ENCODE measurements at regions not wholly inside any gene's neighbourhood (a gene's known extent, or its start where the extent isn't known, plus 50 kb on each side); places are given as distances from the start of the nearest gene placed in this dataset.
A peak's percentile ranks its signal among the peaks of the same experiment; 100 is the strongest.

DNA sequence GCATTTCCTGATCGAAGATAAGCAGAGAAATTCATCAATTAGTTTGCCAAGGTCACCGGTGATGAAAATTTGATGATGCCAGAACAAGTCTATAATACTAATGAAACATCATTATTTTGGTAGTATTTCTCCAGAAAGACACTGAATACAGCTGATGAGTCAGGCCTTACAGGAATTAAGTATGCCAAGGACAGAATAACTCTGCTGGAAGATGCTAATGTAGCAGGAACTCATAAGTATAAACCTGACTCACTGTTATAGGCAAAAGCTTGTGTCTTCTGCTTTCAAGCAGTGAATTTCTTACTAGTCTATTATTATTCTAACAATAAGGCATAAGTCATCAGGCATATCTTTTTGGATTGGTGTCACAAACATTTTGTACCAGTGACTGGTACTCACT lies 1825.1 kb upstream of the IGFBP7 start:
- DNase-seq, result no peak

DNA sequence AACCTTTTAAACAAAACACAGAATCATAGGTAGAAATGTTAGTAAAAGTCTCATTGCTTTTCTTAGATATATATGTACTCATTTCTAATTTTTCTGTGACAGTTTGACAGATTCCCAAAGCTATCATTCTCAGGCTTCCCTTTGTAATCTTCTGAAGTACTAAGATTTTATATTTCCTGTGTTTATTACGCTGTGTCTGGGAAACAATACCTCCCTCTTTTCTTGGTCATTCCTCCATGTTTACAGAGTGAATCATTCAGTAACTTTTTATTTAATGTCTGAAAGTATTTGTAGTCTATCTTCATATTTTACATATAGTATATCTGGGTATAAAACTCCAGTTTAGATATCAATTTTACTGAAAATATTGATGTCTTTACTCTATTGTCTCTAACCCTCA lies 1826.3 kb upstream of the IGFBP7 start:
- no peak for DNase-seq

DNA sequence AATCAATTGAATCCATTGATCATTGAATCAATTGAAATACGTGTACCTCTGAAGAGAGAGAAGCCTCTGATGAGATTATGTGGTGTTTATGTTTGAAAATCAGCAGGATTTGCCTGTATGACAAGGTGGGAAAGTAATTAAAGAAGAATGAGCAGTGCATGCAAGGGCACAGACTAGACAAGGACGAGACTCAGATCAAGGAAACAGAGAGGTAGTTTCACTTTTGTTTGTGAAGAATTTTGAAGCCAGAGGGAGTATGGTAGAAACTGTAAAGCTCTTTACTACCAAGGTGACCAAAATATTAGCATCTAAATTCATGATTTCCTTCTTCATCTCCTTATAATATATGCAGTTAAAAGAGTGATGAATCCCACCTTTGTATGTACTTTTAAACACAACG lies 1830.0 kb upstream of the IGFBP7 start:
- DNase-seq, result no peak

DNA sequence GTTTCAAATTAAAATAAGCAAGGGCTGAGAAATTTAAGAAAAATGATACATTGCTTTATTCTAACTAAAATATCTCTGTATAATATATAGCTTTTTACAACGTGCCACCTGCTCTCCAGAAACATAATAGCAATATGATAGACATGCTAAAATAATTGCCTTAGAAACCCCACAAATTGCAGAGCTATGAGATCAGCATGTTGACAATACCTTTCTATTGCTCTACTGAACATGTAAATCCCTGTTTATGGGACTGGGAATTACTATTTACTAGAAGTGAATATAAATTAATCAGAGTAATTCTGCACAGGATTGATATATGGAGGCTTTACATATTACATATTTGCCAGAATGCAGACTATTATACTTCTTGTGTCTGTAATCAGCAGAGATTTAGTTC lies 1831.1 kb upstream of the IGFBP7 start:
- DNase-seq, result no peak

DNA sequence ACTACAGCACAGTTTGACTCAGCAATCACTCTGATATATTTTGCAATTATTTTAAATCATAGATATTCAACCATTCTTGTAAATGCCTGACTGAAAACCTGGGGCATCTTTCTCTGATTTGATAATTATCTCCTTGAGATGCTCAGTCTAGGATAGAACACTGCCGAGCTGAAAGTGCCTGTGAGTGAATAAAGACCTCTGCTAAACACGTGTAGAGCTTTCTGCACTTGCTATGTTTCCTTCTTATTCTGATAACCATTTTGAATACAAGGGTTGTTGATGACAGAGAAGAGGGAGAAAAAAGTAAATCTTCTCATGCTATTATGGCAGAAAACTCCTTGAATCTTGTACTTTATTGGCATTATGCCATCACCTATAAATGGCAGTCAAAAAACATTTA lies 1843.4 kb upstream of the IGFBP7 start:
- no peak for DNase-seq

DNA sequence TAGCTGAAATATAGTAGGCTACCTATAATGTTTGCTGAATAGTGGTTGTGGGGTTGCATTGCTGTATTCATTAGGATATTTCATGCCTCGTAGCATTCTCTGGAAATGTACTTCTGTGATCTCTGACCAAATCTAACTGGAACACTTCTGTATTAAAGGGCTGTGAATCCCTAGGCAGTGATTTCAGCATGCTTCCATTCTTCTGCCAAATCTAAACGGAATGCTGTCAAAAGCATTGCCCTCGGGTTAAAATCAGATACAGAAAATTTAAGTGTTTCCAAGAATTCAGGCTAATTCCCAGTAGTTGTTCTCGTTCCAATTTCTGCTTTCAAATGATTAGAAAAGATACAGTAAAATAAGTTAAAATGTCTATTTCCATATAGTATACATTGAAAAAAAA lies 1847.5 kb upstream of the IGFBP7 start:
- no peak for DNase-seq

DNA sequence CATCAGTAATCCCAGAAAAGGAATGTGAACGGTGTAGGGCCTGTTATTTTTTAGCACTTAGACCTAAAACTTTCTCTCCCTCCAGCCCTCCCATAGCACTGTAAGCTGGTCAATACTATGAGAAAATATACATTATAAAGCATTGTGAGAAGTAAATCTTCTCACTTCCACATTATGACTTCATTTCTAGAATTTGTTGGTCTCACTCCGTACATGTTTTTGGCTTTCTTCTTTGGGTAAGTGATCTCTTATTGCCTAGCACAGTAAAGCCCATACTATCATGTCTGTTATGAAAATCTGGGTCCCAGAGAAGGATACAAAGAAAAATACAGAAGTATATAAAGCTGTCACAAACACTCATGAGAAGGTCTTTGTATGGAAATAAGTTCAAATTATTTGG lies 1851.1 kb upstream of the IGFBP7 start:
- DNase-seq, result no peak

DNA sequence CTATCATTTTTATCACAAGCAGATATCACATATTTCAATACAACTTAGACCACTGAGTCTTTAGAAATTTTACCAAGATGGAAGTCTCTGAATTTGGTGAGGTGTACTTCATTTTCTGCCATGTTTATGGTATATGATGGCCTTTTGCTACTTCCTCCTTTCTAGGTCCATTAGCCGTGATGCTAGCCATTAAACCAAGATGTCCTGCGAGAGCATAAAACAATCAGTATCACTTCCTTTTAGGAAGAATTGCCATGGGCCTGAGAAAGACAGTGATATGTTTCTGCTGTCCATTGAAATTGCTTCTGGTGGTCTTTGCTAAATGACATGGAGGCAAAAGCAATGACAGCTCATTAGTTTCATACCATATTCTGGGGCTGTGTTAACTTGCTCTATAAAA lies 1851.7 kb upstream of the IGFBP7 start:
- DNase-seq, result no peak

DNA sequence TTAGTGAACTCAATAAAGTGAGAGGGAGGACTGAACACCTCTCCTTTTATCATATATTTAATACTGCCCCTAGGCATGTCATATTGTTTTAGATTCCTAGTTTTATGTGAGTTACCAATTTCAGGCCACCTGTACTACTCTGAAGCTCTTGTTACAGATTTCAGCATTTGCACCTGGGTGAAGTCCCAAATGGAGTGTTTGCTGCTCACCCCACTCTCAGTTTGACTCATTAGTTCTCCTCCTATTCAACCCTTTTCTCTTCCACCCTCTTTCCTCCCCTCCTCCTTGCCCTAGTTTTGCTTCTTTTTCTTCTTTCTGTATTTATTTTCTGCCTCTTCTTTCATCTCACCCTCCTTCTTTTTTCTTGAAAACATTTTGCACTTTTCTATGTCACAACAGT lies 1852.2 kb upstream of the IGFBP7 start:
- DNase-seq, result no peak

DNA sequence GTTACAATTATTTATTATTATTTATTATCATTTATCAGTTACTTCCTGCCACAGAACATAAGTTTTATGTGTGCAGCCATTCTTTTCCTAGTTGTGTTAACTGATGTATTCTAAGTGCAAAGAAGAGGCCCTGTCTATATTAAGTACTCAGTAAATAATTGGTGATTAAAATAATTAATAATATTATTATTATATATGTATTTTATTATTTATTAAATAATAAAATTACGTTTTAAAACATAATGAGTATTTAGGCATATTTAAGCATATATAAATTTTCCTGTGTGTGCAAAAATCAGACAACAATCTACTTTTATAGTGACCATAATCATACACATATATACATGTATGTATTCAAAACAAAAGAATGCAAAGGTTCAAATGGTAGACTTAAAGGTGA lies 1871.6 kb upstream of the IGFBP7 start:
- no peak for DNase-seq

DNA sequence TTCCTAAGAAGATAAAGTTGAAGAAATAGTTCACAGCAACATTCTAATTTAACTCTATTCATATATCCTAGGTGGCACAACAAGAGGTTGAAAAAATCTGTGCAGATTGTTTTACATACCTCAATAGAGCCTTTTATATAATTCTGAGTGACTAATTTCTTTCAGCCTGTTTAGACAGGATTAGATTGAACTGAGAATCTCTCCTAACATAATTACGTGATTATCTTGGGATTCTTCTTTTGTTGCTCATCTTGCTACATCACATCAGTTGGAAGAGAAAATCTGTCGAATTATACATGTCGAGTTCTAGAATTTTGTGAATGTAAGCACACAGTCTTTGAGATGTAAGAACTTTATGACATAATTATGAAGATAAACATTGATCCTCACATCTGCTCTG lies 1873.7 kb upstream of the IGFBP7 start:
- DNase-seq, result no peak

DNA sequence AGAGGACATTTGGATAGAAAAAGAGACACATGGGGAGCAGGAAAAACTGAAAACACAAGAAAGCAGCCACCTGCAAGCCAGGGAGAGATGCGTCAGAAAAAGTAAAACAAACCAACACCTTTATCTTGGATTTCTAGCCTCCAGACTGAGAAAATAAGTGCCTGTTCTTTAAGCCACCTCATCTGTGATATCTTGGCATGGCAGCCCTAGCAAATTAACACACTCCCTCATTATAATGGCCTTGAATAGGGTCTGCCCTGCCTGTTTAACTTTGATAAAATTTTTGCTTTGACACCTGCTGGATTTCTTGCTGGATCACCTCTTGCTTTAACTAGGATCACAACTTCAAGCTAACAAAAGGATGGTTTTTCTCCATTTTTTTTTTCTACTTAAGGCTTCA lies 1892.0 kb upstream of the IGFBP7 start:
- DNase-seq, result no peak

DNA sequence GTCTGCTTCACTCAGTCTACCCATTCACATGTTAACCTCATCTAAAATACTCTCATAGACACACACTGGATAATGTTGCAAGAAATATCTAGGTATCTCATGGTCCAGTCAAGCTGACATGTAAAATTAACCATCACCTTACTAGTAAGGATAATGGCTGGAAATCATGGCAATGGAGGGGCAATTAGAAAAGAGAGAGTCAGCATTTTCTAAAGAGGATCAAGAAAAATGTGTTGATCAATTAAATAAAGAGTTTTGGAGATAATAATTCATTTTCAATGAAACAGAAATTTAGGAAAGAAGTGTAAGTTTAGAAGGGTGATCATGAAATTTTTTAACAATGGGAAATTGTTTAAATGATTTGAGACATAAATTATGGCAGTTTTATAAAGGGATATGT lies 1914.1 kb upstream of the IGFBP7 start:
- no peak for DNase-seq

DNA sequence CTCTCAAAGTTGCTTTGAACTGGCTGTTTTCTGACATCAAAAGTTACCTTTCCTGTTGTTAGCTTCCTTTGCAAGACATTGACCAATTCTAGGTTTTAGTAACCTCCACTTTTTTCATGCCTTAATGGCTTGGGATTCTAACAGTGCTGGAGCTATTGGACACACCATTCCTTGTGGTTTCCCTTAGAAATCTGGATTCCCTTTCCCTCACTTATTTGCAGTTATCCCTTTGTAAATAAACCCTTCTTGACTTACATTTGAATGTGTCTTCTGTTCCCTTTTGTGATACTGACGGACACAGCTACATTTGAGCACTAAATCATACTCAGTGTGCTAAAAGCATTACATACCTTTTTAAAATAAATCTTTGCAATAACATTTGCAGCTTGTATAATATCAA lies 1927.6 kb upstream of the IGFBP7 start:
- no peak for DNase-seq

DNA sequence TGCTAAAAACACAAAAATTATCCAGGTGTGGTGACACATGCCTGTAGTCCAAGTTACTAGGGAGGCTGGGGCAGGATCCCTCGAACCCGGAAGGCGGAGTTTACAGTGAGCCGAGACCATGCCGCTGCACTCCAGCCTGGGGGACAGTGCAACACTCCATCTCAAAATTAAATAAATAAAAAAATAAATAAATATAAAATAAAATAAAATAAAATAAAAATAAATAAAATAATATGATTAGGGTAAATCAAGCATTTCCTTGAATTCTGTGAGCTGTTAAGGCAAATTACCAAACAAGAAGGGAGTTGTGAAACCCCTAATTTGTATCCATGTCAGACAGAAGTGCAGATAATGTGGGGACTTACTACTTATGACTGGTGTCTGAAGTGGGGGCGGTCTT lies 1928.9 kb upstream of the IGFBP7 start:
- DNase-seq, result no peak

DNA sequence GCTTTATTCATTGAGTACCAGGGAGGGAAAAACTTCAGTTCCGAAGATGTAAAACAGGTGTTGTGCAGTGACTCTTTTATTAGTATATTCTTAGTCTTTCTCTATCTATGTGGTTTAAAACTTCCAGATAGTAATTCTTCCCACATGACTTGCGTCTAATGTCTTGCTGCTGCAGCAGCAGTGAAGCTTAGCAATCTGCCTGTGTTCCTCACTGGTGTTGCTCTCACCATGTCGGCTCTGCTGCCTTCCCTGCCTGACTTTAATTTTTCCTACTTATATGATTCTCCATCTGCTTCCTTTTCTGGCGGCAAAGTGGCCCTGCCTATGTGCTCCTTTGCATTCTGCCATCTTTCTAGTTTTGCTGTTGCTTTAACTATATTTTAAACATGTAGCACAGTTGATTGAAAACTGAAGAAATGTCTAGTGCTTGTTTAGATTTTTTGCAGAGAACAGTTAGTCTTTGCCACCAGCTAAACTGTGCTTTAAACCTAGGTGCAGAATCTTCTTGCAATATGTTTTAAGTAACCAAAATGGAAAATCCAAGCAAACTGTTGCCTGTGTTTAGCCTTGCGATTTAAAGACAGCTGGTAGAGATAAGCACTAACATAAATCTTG lies 1934.2 kb upstream of the IGFBP7 start:
- peak; percentile 37 for DNase-seq

DNA sequence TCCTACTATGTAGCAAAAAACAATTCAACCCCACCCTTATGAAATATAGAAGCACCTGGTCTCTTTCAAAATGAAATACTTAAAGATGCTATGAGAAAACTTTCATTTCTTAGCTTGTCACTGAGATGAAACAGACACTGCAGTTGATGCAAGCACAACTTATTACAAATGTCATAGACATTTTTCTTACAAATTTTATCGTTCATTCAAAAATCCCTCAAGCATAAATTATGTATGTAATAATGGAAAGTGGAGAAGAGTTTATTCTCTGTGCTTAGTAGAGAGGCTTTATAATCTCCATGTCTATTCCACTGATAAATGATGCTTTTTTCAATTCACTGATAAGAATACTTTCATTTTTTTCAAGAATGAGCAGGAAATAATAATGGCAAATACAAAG lies 1943.9 kb upstream of the IGFBP7 start:
- no peak for DNase-seq

DNA sequence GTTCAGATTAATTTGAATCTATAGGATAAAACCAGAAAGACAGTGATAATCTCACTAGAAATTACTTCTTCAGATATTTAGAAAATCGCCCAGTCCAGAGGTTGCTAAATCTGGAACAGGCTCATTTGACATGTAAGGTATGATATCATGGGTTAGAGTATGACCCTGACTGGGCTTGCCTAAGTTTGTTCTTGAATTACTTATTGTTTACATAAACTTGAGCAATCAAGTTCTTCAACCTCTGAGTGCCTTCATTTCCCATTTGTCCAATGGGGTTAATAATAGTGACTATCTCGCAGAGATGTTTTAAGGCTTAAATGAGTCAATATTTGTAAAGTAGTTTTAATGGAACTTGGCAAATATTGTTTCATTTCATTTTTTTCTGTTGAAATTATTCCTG lies 1947.6 kb upstream of the IGFBP7 start:
- DNase-seq, result no peak

DNA sequence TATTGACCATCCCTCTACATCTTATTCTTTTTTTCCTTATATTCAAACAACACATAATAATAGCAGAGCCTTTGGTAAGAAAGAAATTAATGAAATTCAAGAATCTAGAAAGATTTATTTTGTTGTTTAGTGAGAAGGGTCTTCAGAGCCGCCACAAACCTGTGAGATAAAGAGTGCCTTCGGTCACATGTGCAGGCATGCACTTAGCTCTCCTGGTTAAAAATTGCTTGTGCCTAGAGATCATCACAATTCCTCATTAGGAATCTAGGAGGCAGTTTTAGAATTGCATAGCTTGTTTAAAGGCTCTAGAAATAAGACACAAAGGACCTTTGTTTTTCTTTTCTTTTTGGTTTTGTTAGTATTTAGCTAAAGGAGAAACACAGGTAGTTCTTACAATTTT lies 1948.4 kb upstream of the IGFBP7 start:
- DNase-seq, result no peak

DNA sequence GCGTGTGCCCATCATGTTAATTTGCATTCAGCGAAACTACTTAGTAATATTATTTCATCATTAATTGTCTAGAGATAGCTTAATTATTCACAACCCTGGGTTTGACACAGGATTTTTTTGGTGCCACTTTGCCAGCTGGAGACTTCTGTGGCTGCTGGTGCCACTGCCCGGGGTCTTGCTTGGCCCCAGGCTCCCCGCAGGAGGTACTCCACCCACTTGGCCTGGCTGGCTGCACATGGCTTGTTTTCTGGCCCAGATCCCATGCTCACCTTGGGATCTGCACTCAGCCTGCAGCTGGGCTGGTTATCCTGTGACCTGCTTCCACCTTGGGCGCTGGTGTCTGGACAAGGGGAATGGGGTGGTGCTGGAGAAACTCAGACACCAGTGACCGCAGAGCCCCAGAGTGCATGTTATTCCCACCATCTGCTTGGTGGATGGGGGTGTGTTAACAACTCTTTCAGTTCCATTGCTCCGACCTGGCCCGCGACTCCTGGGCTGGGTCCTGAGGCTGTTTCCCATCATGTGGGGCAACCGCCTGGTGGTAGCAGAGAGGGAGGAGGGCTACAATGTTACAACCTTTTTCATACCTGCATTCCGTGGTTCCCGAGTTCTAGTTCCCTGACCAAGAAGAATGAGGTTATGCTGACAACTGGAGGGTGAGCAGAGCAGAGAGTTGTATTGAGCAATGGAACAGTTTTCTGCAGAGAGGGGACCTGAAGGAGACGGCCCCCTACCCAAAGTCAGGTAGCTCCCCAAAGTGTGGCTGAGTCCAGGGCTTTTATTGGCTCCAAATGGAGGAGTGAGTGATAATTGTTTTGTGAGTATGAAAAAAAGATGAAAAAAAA lies 1950.0 kb upstream of the IGFBP7 start:
- DNase-seq, result no peak

DNA sequence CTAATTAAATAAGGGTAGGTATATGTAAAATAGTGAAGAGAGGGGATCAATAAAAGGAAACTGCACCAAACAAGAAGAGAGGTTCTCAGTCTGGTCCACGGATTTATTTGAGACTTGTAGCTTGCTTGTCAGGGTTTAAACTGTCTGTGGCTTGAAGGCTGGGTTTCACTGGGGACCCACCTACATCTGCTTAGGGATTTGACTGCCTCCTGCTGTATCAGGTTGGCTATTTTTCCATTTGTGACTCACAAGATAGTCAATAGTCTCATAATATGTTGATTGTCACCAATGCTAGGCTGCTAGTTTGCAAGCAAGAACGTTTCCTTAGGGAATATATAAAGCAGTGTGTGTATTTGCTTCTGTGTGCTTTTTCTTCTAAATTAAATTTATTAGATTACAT lies 1950.7 kb upstream of the IGFBP7 start:
- DNase-seq, result no peak

DNA sequence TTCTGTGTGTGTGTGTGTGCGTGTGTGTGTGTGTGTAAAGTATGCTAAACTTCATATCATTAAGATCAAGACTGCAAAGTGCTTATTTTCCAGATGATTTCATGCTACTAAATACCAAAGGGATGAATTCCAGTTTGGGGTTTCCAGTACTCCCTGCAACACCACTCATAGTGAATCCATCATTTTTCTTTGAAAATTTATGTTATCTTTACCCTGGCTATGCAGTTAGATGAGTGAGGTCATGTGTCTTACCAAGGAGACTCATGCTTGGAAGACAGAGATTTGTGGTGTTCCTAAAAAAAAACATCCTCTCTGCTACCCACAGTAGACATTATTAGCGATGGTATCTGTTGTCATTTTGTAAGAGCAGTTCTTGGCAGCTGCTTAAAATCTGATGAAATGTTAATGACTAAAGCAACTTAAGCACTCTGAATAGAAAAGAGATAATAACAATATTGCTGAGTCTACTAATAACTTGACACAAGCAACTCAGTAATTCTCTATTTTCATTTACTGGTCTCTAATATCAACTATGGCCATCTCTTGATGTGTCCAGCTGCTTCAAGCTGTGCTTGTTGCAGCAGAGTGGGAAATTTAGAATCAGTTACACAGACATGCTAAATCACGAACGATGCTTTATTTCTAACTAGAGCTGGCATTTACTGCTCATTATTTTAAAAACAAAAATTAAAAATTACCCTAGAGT lies 1953.0 kb upstream of the IGFBP7 start:
- no peak for DNase-seq

DNA sequence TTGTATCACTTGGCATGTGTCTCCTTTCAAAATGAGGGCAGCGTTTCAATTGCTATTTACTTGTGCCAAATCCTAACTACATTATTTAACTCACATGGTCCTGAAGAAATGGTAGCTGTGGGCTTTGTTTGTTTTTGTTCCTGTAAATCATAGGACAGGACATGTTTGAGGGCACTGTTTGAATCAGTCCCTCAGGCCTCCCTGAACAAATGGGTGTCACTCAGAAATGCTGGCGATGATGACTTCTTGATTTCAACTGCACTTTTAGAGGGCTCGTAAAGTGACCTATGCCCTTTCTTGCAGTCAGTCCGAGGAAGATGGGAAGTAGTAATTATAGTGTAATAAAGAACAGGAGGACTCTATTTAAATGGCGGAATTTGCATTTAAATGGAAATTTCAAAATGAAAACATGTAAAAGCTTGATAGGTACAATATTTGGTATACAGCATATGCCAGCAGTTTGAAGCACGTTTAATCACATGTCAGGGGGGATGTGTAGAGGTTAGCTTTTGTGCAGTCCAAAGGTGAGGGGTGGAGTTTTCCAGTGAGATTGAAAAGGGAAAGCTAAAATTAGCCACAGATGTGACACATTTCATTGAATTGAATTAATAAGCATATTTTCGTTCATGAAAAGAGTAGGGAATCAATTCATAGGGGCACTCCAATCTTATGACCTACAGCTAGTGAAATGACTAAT lies 1958.7 kb upstream of the IGFBP7 start:
- DNase-seq, result no peak

DNA sequence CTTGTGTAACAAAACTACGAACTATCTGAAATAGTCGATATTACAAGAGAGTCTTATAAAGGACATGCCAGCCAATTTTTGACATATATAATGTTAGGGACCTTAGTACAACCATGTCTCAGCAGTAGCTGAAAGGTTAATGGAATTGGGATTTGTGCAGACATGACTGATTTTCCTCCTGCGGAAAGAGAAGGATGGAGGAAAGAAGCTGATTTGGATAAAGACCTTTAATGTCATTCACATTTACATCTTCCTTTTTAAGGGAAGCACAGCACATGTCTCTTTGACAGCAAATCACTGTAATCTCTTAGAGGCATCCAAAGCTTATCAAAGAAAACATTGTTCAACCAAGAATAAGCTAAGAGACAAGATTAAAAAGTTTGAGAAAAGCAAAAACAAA lies 1976.2 kb upstream of the IGFBP7 start:
- DNase-seq, result no peak

All from NCI-H524 treated with DMSO at 0.1 percent for 48 hours (cell line).